ENCODE measurements at regions not wholly inside any gene's neighbourhood (a gene's known extent, or its start where the extent isn't known, plus 50 kb on each side); places are given as distances from the start of the nearest gene placed in this dataset.

DNA sequence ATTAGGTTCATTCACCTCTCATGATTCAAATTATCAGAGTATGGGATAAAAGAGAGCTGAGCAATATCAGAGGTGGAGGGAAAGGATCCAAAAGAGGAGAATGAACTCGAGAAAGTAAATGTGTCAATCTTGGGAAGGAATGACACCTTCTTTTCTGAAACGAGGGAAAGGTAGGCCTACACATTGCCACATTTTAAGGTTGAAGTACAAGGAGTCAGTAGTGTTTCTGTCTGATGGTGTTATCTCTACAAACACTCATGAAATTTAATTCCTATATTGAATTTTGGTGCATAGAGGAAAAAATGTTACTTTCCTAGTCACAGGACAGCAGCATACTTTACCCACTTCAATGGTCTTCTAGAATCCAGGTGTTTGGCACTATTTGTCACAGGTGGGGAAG is 90.2 kb downstream of the DNAJB9 start:
- Histone ChIP-seq H3K9me3 (ENCODE audit: low read depth) (no peaks in the 10 kb centered on the region), H3K4me3 (no peak overlapping the region), H3K36me3 (ENCODE audit: low read depth) (no peaks in the 10 kb centered on the region), H3K9me2 (ENCODE audit: insufficient read depth) (no peaks in the 10 kb centered on the region), H2AFZ (no peak overlapping the region), H4K20me1 (ENCODE audit: insufficient read depth) (no peaks in the 10 kb centered on the region), H3K9ac (no peak overlapping the region), H3K4me1 (ENCODE audit: insufficient read depth) (no peaks in the 10 kb centered on the region), H3K27ac (no peak overlapping the region), H3K27me3 (replicated peaks; ENCODE audit: insufficient read depth) (no peaks in the 10 kb centered on the region), H3K4me2 (ENCODE audit: unreplicated experiment) (no peak overlapping the region), H3K79me2 (ENCODE audit: insufficient read depth) (no peaks in the 10 kb centered on the region), H3F3A (ENCODE audit: insufficient read depth) (no peaks in the 10 kb centered on the region)
- 6 to 13% methylated on average over 2 of the region's 2 CpGs for WGBS, 2 experiments (ENCODE audit: low coverage in 1 of 2, low lambda C conversion rate in 2 of 2, missing lambda C conversion rate in 2 of 2)
- TF ChIP-seq EZH2phosphoT487 (IDR thresholded peaks at IDR 0.05; ENCODE audit: insufficient read depth, low read depth) (no peak), EZH2 (IDR thresholded peaks at IDR 0.05; ENCODE audit: insufficient read depth, poor library complexity, severe bottlenecking) (no peak)
- no peak for DNase-seq
- in situ Hi-C loops (cut with MboI) = no loop called here

DNA sequence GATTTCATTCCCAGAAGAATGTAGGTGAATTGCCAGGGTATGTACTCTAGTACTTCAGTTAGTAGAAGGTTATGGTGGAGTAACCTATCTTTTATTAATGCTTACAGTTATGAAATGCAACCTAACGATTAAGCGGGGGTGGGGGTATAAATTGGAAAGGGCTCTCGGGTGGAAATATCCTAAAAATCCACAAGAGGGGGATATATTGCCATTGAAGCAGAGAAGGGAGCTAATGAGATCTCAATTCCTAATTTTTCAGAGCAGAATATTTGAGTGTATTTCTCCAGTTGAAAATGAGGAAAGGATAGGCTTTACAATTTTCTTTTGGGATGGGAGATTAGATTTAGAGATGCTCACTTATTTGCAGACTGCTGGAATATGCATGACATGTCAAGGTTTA is 90.8 kb downstream of the DNAJB9 start:
- Histone ChIP-seq H3K27me3 (replicated peaks; ENCODE audit: insufficient read depth) (no peaks in the 10 kb centered on the region), H2AFZ (no peak overlapping the region), H4K20me1 (ENCODE audit: insufficient read depth) (no peaks in the 10 kb centered on the region), H3K4me2 (ENCODE audit: unreplicated experiment) (no peak overlapping the region), H3K9me2 (ENCODE audit: insufficient read depth) (no peaks in the 10 kb centered on the region), H3K79me2 (ENCODE audit: insufficient read depth) (no peaks in the 10 kb centered on the region), H3K9me3 (ENCODE audit: low read depth) (no peaks in the 10 kb centered on the region), H3K4me1 (ENCODE audit: insufficient read depth) (no peaks in the 10 kb centered on the region), H3K4me3 (no peak overlapping the region), H3K9ac (no peak overlapping the region), H3K27ac (no peak overlapping the region), H3F3A (ENCODE audit: insufficient read depth) (no peaks in the 10 kb centered on the region), H3K36me3 (ENCODE audit: low read depth) (no peaks in the 10 kb centered on the region)
- peak; percentile 4 for DNase-seq
- WGBS, 2 experiments (ENCODE audit: low coverage in 1 of 2, low lambda C conversion rate in 2 of 2, missing lambda C conversion rate in 2 of 2) = 16 to 37% methylated on average over 3 of the region's 3 CpGs
- TF ChIP-seq EZH2phosphoT487 (IDR thresholded peaks at IDR 0.05; ENCODE audit: insufficient read depth, low read depth) (no peak), EZH2 (IDR thresholded peaks at IDR 0.05; ENCODE audit: insufficient read depth, poor library complexity, severe bottlenecking) (no peak)
- in situ Hi-C loops (cut with MboI) = no loop called here

DNA sequence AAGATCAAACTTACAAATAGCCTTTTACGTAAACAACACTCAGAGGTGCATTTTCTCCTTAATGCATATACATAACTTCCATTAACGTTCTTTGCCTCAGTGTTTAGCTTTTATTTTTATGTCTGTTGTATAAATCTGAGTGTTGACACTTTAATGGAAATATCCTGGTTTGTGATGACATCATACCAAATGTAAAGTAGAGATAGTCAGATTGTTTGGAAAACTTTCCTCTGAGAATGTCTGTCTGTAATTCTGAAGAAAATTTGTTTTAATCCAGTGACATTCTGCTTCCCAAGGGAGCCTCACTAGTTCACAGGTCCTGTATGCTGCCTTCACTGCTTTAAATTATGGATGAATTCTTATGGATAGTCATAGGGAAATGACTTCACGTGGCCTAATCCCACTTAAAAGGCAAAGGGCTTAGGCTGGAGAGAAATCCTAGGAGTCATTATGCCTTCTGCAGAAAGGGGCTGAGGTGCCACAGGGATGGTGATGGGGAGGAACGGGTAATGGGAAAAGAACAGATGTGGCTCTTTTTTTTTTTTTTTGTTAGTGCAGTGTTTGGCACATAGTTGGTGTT is 93.2 kb downstream of the DNAJB9 start:
- Histone ChIP-seq H3K27ac (no peak overlapping the region), H3K4me3 (no peak overlapping the region), H2AFZ (no peak overlapping the region), H3K79me2 (ENCODE audit: insufficient read depth) (no peaks in the 10 kb centered on the region), H3F3A (ENCODE audit: insufficient read depth) (no peaks in the 10 kb centered on the region), H3K9me2 (ENCODE audit: insufficient read depth) (no peaks in the 10 kb centered on the region), H3K27me3 (replicated peaks; ENCODE audit: insufficient read depth) (no peaks in the 10 kb centered on the region), H3K36me3 (ENCODE audit: low read depth) (no peaks in the 10 kb centered on the region), H3K9ac (no peak overlapping the region), H4K20me1 (ENCODE audit: insufficient read depth) (no peaks in the 10 kb centered on the region), H3K4me2 (ENCODE audit: unreplicated experiment) (no peak overlapping the region), H3K9me3 (ENCODE audit: low read depth) (no peaks in the 10 kb centered on the region), H3K4me1 (ENCODE audit: insufficient read depth) (no peaks in the 10 kb centered on the region)
- 1 to 2% methylated on average over 4 of the region's 4 CpGs for WGBS, 2 experiments (ENCODE audit: low coverage in 1 of 2, low lambda C conversion rate in 2 of 2, missing lambda C conversion rate in 2 of 2)
- in situ Hi-C loops (cut with MboI) = no loop called here
- TF ChIP-seq EZH2phosphoT487 (IDR thresholded peaks at IDR 0.05; ENCODE audit: insufficient read depth, low read depth) = no peak
- no peak for DNase-seq

DNA sequence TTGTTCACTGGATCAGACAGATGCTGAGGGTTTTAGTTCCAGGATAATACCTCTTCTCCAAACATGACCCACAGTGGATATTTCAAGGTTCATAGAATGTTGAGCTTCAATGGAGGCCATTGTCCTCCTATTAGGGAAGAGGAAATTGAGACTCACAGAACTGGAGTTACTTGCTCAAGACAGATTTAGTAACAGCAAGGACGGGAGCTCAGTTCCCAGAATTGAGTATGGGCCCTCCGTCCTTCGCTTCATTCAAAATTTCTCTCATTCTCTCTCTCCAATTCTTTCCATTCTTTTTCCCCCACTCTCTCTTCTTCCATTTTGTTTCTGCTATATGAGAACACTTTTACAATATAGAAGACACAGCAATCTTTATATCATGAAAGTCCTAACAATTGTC is 94.0 kb downstream of the DNAJB9 start:
- Histone ChIP-seq H3K4me1 (ENCODE audit: insufficient read depth) (no peaks in the 10 kb centered on the region), H3K9me2 (ENCODE audit: insufficient read depth) (no peaks in the 10 kb centered on the region), H3K36me3 (ENCODE audit: low read depth) (no peaks in the 10 kb centered on the region), H3K9ac (no peak overlapping the region), H3F3A (ENCODE audit: insufficient read depth) (no peaks in the 10 kb centered on the region), H4K20me1 (ENCODE audit: insufficient read depth) (no peaks in the 10 kb centered on the region), H3K4me2 (ENCODE audit: unreplicated experiment) (no peak overlapping the region), H3K9me3 (ENCODE audit: low read depth) (no peaks in the 10 kb centered on the region), H2AFZ (no peak overlapping the region), H3K27ac (no peak overlapping the region), H3K4me3 (no peak overlapping the region), H3K79me2 (ENCODE audit: insufficient read depth) (no peaks in the 10 kb centered on the region), H3K27me3 (replicated peaks; ENCODE audit: insufficient read depth) (no peaks in the 10 kb centered on the region)
- WGBS, 2 experiments (ENCODE audit: low coverage in 1 of 2, low lambda C conversion rate in 2 of 2, missing lambda C conversion rate in 2 of 2) = 64 to 65% methylated on average over 3 of the region's 3 CpGs
- TF ChIP-seq EZH2 (IDR thresholded peaks at IDR 0.05; ENCODE audit: insufficient read depth, poor library complexity, severe bottlenecking) (no peak), EZH2phosphoT487 (IDR thresholded peaks at IDR 0.05; ENCODE audit: insufficient read depth, low read depth) (no peak)
- in situ Hi-C loops (cut with MboI) = no loop called here
- no peak for DNase-seq

DNA sequence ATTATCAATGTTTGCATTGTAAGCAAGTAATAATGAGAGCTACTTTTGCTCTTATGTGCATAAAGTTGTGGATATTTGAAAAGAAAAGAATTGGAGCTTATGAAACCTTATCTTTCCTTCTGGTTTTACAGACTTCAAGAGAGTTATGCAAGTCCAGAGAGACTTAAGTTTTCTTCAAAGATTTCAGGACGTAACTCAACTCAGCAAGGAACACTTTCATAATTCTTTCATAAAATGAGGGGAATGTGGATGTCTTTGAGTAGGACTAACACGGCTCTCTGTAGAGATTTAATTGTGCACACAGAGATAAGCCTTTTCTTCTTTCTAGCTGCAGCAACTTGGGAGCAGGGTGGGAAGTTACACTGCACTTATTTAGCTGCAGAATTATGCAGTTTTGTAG is 97.5 kb downstream of the DNAJB9 start:
- Histone ChIP-seq H3K9me3 (ENCODE audit: low read depth) (no peaks in the 10 kb centered on the region), H3K4me3 (no peak overlapping the region), H2AFZ (no peak overlapping the region), H3F3A (ENCODE audit: insufficient read depth) (no peaks in the 10 kb centered on the region), H3K9me2 (ENCODE audit: insufficient read depth) (no peaks in the 10 kb centered on the region), H3K36me3 (ENCODE audit: low read depth) (no peaks in the 10 kb centered on the region), H3K4me2 (ENCODE audit: unreplicated experiment) (no peak overlapping the region), H3K4me1 (ENCODE audit: insufficient read depth) (no peaks in the 10 kb centered on the region), H3K9ac (no peak overlapping the region), H4K20me1 (ENCODE audit: insufficient read depth) (no peaks in the 10 kb centered on the region), H3K79me2 (ENCODE audit: insufficient read depth) (no peaks in the 10 kb centered on the region), H3K27ac (no peak overlapping the region), H3K27me3 (replicated peaks; ENCODE audit: insufficient read depth) (no peaks in the 10 kb centered on the region)
- TF ChIP-seq EZH2 (IDR thresholded peaks at IDR 0.05; ENCODE audit: insufficient read depth, poor library complexity, severe bottlenecking) (no peak), EZH2phosphoT487 (IDR thresholded peaks at IDR 0.05; ENCODE audit: insufficient read depth, low read depth) (no peak)
- no peak for DNase-seq
- in situ Hi-C loops (cut with MboI) = no loop called here
- whole genome bisulfite sequencing, 2 experiments (ENCODE audit: low coverage in 1 of 2, low lambda C conversion rate in 2 of 2, missing lambda C conversion rate in 2 of 2) = 7 to 9% methylated on average over 2 of the region's 2 CpGs
